Colonic mucosa (tissue), 4 donors: ENCODE measurements at regions not wholly inside any gene's neighbourhood (a gene's known extent, or its start where the extent isn't known, plus 50 kb on each side); places are given as distances from the start of the nearest gene placed in this dataset.
A peak's percentile ranks its signal among the peaks of the same experiment; 100 is the strongest.

ENCODE experiments used
- DNase-seq: peaks from one replicate; pipeline ENCODE4 v3.0.0-alpha.2; 2020
- H3K27ac ChIP-seq: fragments of 200-600 bp; one replicate; pipeline ENCODE4 v1.8.0; 2021
- H3K27me3 ChIP-seq: fragments of 200-600 bp; one replicate; pipeline ENCODE4 v1.8.0; 2021
- H3K36me3 ChIP-seq: fragments of 200-600 bp; one replicate; pipeline ENCODE4 v1.8.0; 2021
- H3K4me1 ChIP-seq: fragments of 200-600 bp; one replicate; pipeline ENCODE4 v1.8.0; 2021; ENCODE audit warnings: mild to moderate bottlenecking
- H3K4me3 ChIP-seq: fragments of 200-600 bp; one replicate; pipeline ENCODE4 v1.8.0; 2021
- H3K9ac ChIP-seq, 2 donors: one replicate each; pipeline ENCODE4 v1.7.0; 2013; ENCODE audit warnings: control low read depth in 2 of 2, low read depth in 2 of 2, low read length in 2 of 2
- H3K9me3 ChIP-seq: fragments of 200-600 bp; one replicate; pipeline ENCODE4 v1.8.0; 2021
- CTCF ChIP-seq: fragments of 200-600 bp; IDR thresholded peaks from one replicate; pipeline ENCODE4 v1.8.0; 2022; ENCODE audit warnings: antibody characterized with exemption, mild to moderate bottlenecking
- intact Hi-C: fragments of 100-400 bp; cut with DNase I; formaldehyde crosslinking; loops from one replicate; pipeline ENCODE4 v1.14.1; 2022
- donor health status: healthy.
- donor health status: DM: no; HTN: no; CAD: no.
- donor health status: DM: no; HTN: no; CAD: no.

DNA sequence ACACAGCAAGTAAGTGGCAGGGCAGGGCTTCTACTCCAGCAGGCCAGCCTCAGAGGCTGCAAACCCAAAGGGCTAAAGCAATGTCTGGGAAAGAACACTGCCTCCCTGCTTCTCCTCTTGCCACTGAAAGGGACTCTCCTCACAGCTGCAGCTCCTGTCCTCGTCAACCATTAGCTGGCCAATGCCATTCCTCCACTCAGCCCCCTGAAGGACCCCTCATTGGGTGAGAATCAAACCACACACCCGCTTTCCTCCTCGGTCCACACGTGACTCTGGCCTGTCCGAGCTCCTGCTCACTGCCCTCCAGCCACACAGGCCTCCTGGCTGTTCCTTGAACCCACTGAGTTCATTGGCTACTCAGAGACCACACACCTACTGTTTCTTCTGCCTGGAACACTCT lies 253.7 kb upstream of the TLE3 start:
- Histone ChIP-seq H3K9ac (no peak overlapping the region), H3K9me3 (no peaks in the 10 kb centered on the region), H3K4me3 (no peak overlapping the region), H3K27ac (no peak overlapping the region), H3K4me1 (no peaks in the 10 kb centered on the region), H3K36me3 (no peaks in the 10 kb centered on the region), H3K27me3 (no peaks in the 10 kb centered on the region)
- no peak for TF ChIP-seq CTCF
- intact Hi-C loops = no loop called here
- no peak for DNase-seq

- no peak for TF ChIP-seq CTCF
- intact Hi-C loops = no loop called here
Observed at GRCh38 chr15:70348581-70349344, 251.0 kb upstream of the TLE3 start.

DNA sequence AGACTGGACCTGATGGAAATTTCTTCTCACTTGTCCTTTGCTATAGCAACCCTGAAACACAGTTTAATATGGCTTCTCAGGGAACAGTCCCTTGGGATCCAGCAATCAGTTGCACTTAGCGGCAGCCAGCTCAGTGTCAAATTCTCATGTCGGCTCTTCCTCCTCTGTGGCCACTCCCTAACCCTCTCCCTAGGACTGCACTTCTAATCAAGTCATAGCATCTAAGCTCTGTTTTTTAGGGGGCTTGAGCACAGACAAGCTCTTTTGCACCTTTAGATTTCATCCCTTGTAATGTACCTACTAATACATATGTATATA lies 250.5 kb upstream of the TLE3 start:
- H3K27me3 ChIP-seq = no peaks in the 10 kb centered on the region
- no peak for TF ChIP-seq CTCF
- H3K4me3 ChIP-seq = no peak overlapping the region
- H3K9ac ChIP-seq = no peak overlapping the region
- no peak overlapping the region for H3K27ac ChIP-seq
- no peaks in the 10 kb centered on the region for H3K36me3 ChIP-seq
- H3K9me3 ChIP-seq = no peaks in the 10 kb centered on the region
- intact Hi-C loops = no loop called here
- no peak for DNase-seq
- H3K4me1 ChIP-seq = no peaks in the 10 kb centered on the region

More at GRCh38 chr15:70348581-70349344, 251.0 kb upstream of the TLE3 start:
- H3K27ac ChIP-seq = no peak overlapping the region
- no peaks in the 10 kb centered on the region for H3K9me3 ChIP-seq
- no peak for DNase-seq
- H3K4me3 ChIP-seq = no peak overlapping the region
- H3K27me3 ChIP-seq = no peaks in the 10 kb centered on the region
- no peak overlapping the region for H3K9ac ChIP-seq
- no peaks in the 10 kb centered on the region for H3K4me1 ChIP-seq
- H3K36me3 ChIP-seq = no peaks in the 10 kb centered on the region

DNA sequence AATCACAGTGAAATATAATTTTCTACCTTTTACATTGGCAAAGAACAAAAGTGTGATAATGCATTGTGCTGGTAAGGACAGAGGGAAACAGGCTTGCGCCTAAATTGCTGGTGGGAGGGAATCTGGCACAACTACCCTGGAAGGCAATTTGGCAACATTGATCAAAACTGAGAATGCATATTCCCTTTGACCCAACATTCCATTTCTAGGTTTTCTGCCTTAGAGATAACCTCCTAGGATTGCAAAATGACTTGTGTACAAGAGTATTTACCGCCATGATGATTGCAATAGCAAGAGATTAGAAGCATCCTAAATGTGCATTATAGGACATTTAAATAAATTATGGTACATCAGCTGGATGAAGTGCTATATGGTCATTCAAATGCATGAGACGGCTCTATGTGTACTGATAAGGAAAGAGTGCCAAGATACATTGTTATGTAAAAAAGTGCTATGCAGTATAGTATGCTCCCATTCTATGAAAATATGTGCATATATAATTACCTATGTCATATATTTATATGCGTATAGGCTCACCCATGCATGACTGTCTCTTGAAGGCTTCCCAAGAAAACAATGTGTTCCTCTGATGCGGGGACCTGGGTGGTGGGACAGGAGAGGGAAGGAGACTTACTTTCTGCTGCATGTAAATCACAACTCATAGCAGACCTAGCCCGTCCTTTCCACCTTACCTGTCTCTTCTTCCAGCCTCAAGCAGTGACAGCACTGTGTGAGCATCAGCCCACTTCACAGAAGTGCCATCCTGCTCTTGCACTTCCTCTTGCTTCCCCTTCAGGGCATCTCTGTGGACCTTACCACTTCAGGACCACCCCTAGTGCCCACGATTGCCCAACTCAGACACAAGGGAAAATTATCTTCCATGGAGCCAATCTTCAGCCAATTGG lies 249.9 kb upstream of the TLE3 start:
- H3K9ac ChIP-seq = no peak overlapping the region
- intact Hi-C loops = no loop called here
- DNase-seq = no peak
- no peak overlapping the region for H3K4me3 ChIP-seq
- no peaks in the 10 kb centered on the region for H3K36me3 ChIP-seq
- H3K27ac ChIP-seq = no peak overlapping the region
- H3K4me1 ChIP-seq = no peaks in the 10 kb centered on the region
- no peaks in the 10 kb centered on the region for H3K9me3 ChIP-seq
- no peaks in the 10 kb centered on the region for H3K27me3 ChIP-seq
- no peak for TF ChIP-seq CTCF

DNA sequence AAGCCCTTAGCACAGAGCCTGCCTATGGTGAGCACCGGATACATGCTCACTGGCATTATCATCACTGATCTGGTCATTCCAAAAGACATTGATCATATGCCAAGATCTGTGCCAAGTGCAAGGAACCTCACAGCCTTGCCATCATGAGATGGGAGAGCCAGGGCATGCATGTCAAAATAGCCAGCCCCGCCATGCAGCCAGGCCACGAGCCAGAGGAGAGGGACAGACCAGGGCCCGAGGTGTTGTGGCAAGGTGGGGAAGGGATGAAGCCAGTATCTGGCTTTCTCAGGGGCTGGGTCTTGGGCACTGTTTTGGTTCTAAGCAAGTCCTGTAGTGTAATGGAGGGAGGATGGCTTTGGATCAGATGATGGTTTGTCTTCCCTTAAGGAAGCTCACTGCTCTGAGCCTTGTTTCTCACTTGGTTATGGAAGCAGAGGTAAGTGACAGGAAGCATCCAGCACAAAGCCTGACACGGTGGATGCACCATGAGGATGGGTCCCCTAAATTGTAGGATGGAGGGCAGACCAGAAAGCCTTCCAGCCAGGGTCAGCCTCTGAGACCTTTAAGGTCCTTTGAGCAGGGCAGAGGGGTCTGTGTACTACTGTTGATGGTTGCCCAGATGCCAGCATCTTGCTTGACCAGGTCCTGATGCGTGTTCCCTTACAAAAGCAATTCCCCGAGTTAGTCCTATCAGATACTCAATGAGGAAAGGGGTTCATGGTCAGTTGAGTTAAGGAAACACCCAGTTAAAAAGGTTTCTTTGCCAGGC lies 247.7 kb upstream of the TLE3 start:
- Histone ChIP-seq H3K9ac (no peak overlapping the region), H3K9me3 (no peaks in the 10 kb centered on the region), H3K27ac (no peak overlapping the region), H3K36me3 (no peaks in the 10 kb centered on the region), H3K4me1 (no peaks in the 10 kb centered on the region), H3K4me3 (no peak overlapping the region), H3K27me3 (no peaks in the 10 kb centered on the region)
- intact Hi-C loops = no loop called here
- peak; percentile 10 for DNase-seq
- no peak for TF ChIP-seq CTCF
